Stomach (tissue), 4 donors: ENCODE measurements at regions not wholly inside any gene's neighbourhood (a gene's known extent, or its start where the extent isn't known, plus 50 kb on each side); places are given as distances from the start of the nearest gene placed in this dataset.

ENCODE experiments used
- EP300 ChIP-seq: sonication (generic); formaldehyde crosslinking; IDR thresholded peaks from one replicate; pipeline ENCODE4 v1.6.1; 2017; ENCODE audit warnings: antibody characterized with exemption
- POLR2A ChIP-seq, 4 donors: fragments of 450-650 bp; IDR thresholded peaks; one replicate each; pipeline ENCODE4 v1.6.1; 2016; ENCODE audit warnings: antibody characterized with exemption in 4 of 4, control low read depth in 2 of 4, mild to moderate bottlenecking in 1 of 4, moderate library complexity in 1 of 4
- POLR2AphosphoS5 ChIP-seq, 3 donors: sonication (generic); formaldehyde crosslinking; IDR thresholded peaks; one replicate each; pipeline ENCODE4 v1.6.1; 2016; ENCODE audit warnings: antibody characterized with exemption in 3 of 3
- TF ChIP-seq, protein P1 (sequence below), 7 experiments: fragments of 450-650 bp in 4 of 7; fragments of 200-600 bp in 3 of 7; sonication (generic) in 3 of 7; IDR thresholded peaks; one replicate each; pipeline ENCODE4 v1.5.1; 2016 to 2019; ENCODE audit warnings: antibody characterized with exemption in 7 of 7, control low read depth in 2 of 7, mild to moderate bottlenecking in 1 of 7

DNA sequence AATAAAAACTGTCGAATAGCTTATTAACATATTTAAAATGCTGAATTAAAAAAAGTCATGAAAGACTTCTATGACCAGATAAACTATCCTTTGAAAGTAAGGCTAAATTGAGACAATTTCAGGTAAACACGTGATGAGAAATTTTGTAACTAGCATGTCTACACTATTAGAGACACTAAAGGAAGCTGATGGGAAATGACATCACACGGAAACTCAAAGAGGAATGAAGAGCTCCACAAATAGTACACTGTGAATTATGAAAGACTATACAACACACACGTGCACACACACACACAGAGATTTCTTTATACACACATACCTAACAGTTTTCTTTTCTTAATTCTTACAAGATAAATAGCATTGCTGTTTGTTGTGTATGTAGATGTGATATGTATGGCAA lies 70.9 kb upstream of the PLA2G4A start:
- no peak for TF ChIP-seq EP300
- TF ChIP-seq, protein P1, sequence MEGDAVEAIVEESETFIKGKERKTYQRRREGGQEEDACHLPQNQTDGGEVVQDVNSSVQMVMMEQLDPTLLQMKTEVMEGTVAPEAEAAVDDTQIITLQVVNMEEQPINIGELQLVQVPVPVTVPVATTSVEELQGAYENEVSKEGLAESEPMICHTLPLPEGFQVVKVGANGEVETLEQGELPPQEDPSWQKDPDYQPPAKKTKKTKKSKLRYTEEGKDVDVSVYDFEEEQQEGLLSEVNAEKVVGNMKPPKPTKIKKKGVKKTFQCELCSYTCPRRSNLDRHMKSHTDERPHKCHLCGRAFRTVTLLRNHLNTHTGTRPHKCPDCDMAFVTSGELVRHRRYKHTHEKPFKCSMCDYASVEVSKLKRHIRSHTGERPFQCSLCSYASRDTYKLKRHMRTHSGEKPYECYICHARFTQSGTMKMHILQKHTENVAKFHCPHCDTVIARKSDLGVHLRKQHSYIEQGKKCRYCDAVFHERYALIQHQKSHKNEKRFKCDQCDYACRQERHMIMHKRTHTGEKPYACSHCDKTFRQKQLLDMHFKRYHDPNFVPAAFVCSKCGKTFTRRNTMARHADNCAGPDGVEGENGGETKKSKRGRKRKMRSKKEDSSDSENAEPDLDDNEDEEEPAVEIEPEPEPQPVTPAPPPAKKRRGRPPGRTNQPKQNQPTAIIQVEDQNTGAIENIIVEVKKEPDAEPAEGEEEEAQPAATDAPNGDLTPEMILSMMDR (IDR thresholded peaks at IDR 0.05), result no peak
- no peak for TF ChIP-seq POLR2AphosphoS5 (IDR thresholded peaks at IDR 0.05)
- TF ChIP-seq POLR2A (IDR thresholded peaks at IDR 0.05), result no peak
